IMR-90 (cell line): ENCODE measurements at regions not wholly inside any gene's neighbourhood (a gene's known extent, or its start where the extent isn't known, plus 50 kb on each side); places are given as distances from the start of the nearest gene placed in this dataset.

Source experiments
- RCOR1 ChIP-seq: IDR thresholded peaks from 2 replicates; pipeline ENCODE4 v1.6.1; 2012; ENCODE audit warnings: mild to moderate bottlenecking, low read length, improper control_type of control experiment; ENCODE audit not compliant: insufficient replicate concordance
- TF ChIP-seq, protein P1 (sequence below): conservative IDR thresholded peaks from 2 replicates; pipeline ENCODE4 v1.5.1; 2012; ENCODE audit warnings: mild to moderate bottlenecking, low read depth, low read length, improper control_type of control experiment

DNA sequence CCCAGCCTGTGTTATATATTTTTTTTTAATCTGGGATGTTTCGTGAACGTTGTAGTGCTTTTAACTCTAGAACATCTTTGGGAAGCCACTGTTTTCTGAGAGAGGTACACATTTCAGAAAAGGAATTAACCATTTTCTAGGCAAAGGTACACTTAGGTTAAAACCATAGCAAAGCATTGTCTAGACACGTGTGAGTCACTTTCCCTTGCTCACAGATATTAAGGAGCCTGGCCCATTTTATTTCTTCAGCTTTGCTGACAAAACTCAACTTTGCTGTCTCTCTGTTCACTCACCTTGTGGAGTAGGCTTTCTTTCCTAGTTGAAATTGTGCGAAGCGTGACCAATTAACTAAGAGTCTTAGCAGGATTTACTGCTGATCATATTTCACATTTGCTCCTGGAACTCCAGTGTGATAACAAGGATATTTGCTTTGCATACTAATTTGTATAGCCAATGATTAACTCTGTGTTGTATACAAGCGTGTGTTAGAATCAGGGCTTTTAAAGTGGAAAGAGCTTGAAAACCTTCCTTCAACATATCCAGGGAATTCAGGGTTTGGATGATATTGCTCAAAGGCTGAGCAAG lies 215.0 kb upstream of the AGAP1 start:
- TF ChIP-seq, protein P1, sequence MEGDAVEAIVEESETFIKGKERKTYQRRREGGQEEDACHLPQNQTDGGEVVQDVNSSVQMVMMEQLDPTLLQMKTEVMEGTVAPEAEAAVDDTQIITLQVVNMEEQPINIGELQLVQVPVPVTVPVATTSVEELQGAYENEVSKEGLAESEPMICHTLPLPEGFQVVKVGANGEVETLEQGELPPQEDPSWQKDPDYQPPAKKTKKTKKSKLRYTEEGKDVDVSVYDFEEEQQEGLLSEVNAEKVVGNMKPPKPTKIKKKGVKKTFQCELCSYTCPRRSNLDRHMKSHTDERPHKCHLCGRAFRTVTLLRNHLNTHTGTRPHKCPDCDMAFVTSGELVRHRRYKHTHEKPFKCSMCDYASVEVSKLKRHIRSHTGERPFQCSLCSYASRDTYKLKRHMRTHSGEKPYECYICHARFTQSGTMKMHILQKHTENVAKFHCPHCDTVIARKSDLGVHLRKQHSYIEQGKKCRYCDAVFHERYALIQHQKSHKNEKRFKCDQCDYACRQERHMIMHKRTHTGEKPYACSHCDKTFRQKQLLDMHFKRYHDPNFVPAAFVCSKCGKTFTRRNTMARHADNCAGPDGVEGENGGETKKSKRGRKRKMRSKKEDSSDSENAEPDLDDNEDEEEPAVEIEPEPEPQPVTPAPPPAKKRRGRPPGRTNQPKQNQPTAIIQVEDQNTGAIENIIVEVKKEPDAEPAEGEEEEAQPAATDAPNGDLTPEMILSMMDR = no peak
- TF ChIP-seq RCOR1 = no peak
